Gastroesophageal sphincter (tissue), 3 donors: ENCODE measurements at regions not wholly inside any gene's neighbourhood (a gene's known extent, or its start where the extent isn't known, plus 50 kb on each side); places are given as distances from the start of the nearest gene placed in this dataset.

Experiments
- POLR2AphosphoS5 ChIP-seq: sonication (generic); formaldehyde crosslinking; IDR thresholded peaks from one replicate; pipeline ENCODE4 v1.6.1; 2017; ENCODE audit warnings: antibody characterized with exemption
- TF ChIP-seq, protein P1 (sequence below), 4 experiments: fragments of 200-600 bp in 2 of 4; fragments of 450-650 bp in 2 of 4; sonication (generic) in 1 of 4; IDR thresholded peaks; one replicate each; pipeline ENCODE4 v1.5.1; 2017 to 2019; ENCODE audit warnings: antibody characterized with exemption in 4 of 4, mild to moderate bottlenecking in 2 of 4, moderate library complexity in 2 of 4

- TF ChIP-seq, protein P1, sequence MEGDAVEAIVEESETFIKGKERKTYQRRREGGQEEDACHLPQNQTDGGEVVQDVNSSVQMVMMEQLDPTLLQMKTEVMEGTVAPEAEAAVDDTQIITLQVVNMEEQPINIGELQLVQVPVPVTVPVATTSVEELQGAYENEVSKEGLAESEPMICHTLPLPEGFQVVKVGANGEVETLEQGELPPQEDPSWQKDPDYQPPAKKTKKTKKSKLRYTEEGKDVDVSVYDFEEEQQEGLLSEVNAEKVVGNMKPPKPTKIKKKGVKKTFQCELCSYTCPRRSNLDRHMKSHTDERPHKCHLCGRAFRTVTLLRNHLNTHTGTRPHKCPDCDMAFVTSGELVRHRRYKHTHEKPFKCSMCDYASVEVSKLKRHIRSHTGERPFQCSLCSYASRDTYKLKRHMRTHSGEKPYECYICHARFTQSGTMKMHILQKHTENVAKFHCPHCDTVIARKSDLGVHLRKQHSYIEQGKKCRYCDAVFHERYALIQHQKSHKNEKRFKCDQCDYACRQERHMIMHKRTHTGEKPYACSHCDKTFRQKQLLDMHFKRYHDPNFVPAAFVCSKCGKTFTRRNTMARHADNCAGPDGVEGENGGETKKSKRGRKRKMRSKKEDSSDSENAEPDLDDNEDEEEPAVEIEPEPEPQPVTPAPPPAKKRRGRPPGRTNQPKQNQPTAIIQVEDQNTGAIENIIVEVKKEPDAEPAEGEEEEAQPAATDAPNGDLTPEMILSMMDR (IDR thresholded peaks at IDR 0.05) = no peak
- no peak for TF ChIP-seq POLR2AphosphoS5
These were observed 315.5 kb upstream of the FLRT2 start for GRCh38 chr14:85214471-85214870.
